WTC11 (cell line): ENCODE measurements at regions not wholly inside any gene's neighbourhood (a gene's known extent, or its start where the extent isn't known, plus 50 kb on each side); places are given as distances from the start of the nearest gene placed in this dataset.

Experiments
- ATAC-seq: fragments of 200-7000 bp; cut with Tn5 transposase; 2 replicates; pipeline ENCODE4 v1.10.0; 2021; ENCODE audit warnings: mild to moderate bottlenecking, moderate library complexity
- CTCF ChIA-PET: fragments of 300-600 bp; sonication (Branson Sonifier 250); formaldehyde crosslinking; loops from one replicate; lab custom pipeline; 2021; ENCODE audit warnings: antibody characterized with exemption; lab: Charles Lee
- POLR2A ChIA-PET: fragments of 350-600 bp; sonication (Branson Sonifier 250); formaldehyde crosslinking; loops from one replicate; lab custom pipeline; 2021; ENCODE audit warnings: antibody characterized with exemption; lab: Charles Lee
- DNase-seq: peaks from one replicate; pipeline ENCODE4 v3.0.0; 2021; ENCODE audit warnings: low spot score
- H3K27ac Mint-ChIP-seq: 2 replicates; pipeline ENCODE4 v1.8.0; 2021; ENCODE audit warnings: mixed read lengths
- H3K27me3 Mint-ChIP-seq: 2 replicates; pipeline ENCODE4 v1.8.0; 2021; ENCODE audit warnings: low read depth, mild to moderate bottlenecking, moderate library complexity, mixed read lengths
- H3K36me3 Mint-ChIP-seq: 2 replicates; pipeline ENCODE4 v1.8.0; 2021; ENCODE audit warnings: mixed read lengths
- H3K4me1 Mint-ChIP-seq: 2 replicates; pipeline ENCODE4 v1.8.0; 2022; ENCODE audit warnings: mixed read lengths
- H3K4me3 Mint-ChIP-seq: 2 replicates; pipeline ENCODE4 v1.8.0; 2021; ENCODE audit warnings: mild to moderate bottlenecking, moderate library complexity, mixed read lengths
- H3K9me3 Mint-ChIP-seq: 2 replicates; pipeline ENCODE4 v1.8.0; 2021; ENCODE audit warnings: mixed read lengths
- CREB1 ChIP-seq: sonication (generic); formaldehyde crosslinking; IDR thresholded peaks from 2 replicates; pipeline ENCODE4 v1.8.0; 2023; ENCODE audit warnings: mild to moderate bottlenecking, missing genetic modification reagents
- ESRRA ChIP-seq: sonication (generic); formaldehyde crosslinking; IDR thresholded peaks from 2 replicates; pipeline ENCODE4 v1.8.1; 2022; ENCODE audit warnings: mild to moderate bottlenecking, missing genetic modification reagents, borderline replicate concordance
- FOXJ3 ChIP-seq: sonication (generic); formaldehyde crosslinking; IDR thresholded peaks from 2 replicates; pipeline ENCODE4 v1.9.0; 2021; ENCODE audit warnings: missing genetic modification reagents, mild to moderate bottlenecking, borderline replicate concordance
- HMGA2 ChIP-seq: fragments of 250-450 bp; sonication (Bioruptor Pico); IDR thresholded peaks from 2 replicates; pipeline ENCODE4 v1.4.0; 2021; ENCODE audit warnings: mild to moderate bottlenecking, moderate library complexity
- JUN ChIP-seq: sonication (generic); formaldehyde crosslinking; IDR thresholded peaks from 2 replicates; pipeline ENCODE4 v1.8.0; 2023; ENCODE audit warnings: mild to moderate bottlenecking, missing genetic modification reagents
- ZNF671 ChIP-seq: fragments of 250-450 bp; sonication (Bioruptor Pico); IDR thresholded peaks from 2 replicates; pipeline ENCODE4 v1.8.0; 2021; ENCODE audit warnings: mild to moderate bottlenecking
- TF ChIP-seq, protein P1 (sequence below): sonication (generic); formaldehyde crosslinking; IDR thresholded peaks from 2 replicates; pipeline ENCODE4 v1.8.0; 2022; ENCODE audit warnings: mild to moderate bottlenecking, missing genetic modification reagents
- TF ChIP-seq, protein P2 (sequence below): sonication (generic); formaldehyde crosslinking; IDR thresholded peaks from 2 replicates; pipeline ENCODE4 v1.8.1; 2023; ENCODE audit warnings: mild to moderate bottlenecking, moderate library complexity, missing genetic modification reagents
- TF ChIP-seq, protein P3 (sequence below): sonication (generic); formaldehyde crosslinking; IDR thresholded peaks from 2 replicates; pipeline ENCODE4 v1.8.0; 2022; ENCODE audit warnings: mild to moderate bottlenecking, missing genetic modification reagents
- TF ChIP-seq, protein P4 (sequence below): fragments of 250-450 bp; sonication (Bioruptor Pico); conservative IDR thresholded peaks from 2 replicates; pipeline ENCODE4 v1.9.0; 2021; ENCODE audit warnings: mild to moderate bottlenecking
- TF ChIP-seq, protein P5 (sequence below): sonication (generic); formaldehyde crosslinking; IDR thresholded peaks from 2 replicates; pipeline ENCODE4 v1.8.1; 2023; ENCODE audit warnings: mild to moderate bottlenecking, missing genetic modification reagents, moderate library complexity
- TF ChIP-seq, protein P6 (sequence below): sonication (generic); formaldehyde crosslinking; IDR thresholded peaks from 2 replicates; pipeline ENCODE4 v1.8.1; 2022; ENCODE audit warnings: mild to moderate bottlenecking, moderate library complexity, missing genetic modification reagents

DNA sequence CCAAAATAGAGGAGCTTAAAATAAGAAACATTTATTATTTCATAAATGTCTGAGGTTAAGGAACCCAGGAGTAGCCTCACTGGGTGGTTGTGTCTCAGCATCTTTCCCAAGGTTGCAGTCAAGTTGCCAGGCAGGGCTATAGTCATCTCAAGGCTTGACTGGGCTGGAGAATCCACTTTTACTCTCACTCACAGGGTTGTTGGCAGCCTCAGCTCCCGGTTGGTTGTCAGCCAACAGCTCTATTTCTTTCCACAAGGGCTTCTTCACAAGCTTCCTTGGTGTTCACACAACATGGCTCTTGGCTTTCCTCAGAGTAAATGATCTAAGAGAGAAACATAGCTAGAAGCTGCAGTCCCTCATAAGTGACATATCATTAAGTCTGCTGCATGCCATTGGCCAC, 55.6 kb upstream of the TEX51 start (continued):
- TF ChIP-seq, protein P1, sequence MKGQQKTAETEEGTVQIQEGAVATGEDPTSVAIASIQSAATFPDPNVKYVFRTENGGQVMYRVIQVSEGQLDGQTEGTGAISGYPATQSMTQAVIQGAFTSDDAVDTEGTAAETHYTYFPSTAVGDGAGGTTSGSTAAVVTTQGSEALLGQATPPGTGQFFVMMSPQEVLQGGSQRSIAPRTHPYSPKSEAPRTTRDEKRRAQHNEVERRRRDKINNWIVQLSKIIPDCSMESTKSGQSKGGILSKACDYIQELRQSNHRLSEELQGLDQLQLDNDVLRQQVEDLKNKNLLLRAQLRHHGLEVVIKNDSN (CRISPR knock-in tag): no peak
- TF ChIP-seq, protein P2, sequence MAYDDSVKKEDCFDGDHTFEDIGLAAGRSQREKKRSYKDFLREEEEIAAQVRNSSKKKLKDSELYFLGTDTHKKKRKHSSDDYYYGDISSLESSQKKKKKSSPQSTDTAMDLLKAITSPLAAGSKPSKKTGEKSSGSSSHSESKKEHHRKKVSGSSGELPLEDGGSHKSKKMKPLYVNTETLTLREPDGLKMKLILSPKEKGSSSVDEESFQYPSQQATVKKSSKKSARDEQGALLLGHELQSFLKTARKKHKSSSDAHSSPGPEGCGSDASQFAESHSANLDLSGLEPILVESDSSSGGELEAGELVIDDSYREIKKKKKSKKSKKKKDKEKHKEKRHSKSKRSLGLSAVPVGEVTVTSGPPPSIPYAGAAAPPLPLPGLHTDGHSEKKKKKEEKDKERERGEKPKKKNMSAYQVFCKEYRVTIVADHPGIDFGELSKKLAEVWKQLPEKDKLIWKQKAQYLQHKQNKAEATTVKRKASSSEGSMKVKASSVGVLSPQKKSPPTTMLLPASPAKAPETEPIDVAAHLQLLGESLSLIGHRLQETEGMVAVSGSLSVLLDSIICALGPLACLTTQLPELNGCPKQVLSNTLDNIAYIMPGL: no peak
- no peak for TF ChIP-seq HMGA2
- TF ChIP-seq, protein P3, sequence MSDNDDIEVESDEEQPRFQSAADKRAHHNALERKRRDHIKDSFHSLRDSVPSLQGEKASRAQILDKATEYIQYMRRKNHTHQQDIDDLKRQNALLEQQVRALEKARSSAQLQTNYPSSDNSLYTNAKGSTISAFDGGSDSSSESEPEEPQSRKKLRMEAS (CRISPR knock-in tag): no peak
- TF ChIP-seq CREB1 (CRISPR knock-in tag): no peak

DNA sequence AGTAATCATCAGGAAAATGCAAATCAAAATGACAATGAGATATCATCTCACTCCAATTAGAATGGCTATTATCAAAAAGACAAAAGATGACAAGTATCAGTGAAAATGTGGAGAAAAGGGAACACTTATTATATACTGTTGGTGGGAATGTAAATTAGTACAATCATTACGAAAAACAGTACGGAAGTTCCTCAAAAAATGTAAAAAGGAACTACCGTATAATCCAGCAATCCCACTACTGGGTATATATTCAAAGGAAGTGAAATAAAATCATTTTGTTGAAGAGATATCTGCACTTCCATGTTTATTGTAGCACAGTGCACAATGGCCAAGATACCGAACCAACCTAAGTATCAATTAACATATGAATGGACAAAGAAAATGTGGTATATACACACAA, 52.4 kb upstream of the TEX51 start:
- no peaks in the 10 kb centered on the region for H3K9me3 Mint-ChIP-seq
- H3K36me3 Mint-ChIP-seq: no peaks in the 10 kb centered on the region
- peaks cover 5% of the 10 kb centered on the region for H3K27me3 Mint-ChIP-seq
- TF ChIP-seq, protein P4, sequence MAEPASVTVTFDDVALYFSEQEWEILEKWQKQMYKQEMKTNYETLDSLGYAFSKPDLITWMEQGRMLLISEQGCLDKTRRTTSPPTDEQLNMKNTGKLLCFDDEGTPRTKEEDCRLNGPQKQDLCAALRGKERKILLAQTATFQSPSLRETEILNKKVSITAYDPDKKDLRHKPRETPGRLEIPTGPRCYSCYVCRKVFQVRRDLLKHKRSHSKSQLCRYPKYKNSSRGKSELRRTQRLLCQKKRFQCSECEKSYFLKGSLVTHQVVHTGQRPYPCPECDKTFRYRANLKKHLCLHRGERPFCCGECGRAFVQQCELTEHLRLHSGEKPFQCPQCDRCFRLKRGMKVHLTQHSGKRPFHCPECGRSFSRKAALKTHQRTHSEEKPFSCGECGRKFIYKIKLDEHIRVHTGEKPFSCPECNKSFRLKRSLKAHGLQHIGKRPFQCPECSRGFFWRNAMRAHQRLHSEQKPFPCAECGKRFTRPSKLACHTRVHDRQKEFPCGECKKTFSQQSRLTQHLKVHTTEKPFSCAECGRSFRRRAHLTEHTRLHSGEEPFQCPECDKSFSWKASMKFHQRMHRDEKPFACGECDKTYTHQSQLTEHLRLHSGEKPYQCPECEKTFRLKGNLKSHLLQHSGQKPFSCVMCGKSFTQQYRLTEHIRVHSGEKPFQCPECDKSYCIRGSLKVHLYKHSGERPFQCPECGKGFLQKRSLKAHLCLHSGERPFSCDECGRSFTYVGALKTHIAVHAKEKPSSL (CRISPR knock-in tag): no peak
- no peak for TF ChIP-seq ZNF671 (CRISPR knock-in tag)
- TF ChIP-seq, protein P5, sequence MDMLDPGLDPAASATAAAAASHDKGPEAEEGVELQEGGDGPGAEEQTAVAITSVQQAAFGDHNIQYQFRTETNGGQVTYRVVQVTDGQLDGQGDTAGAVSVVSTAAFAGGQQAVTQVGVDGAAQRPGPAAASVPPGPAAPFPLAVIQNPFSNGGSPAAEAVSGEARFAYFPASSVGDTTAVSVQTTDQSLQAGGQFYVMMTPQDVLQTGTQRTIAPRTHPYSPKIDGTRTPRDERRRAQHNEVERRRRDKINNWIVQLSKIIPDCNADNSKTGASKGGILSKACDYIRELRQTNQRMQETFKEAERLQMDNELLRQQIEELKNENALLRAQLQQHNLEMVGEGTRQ: no peak
- no peak for TF ChIP-seq FOXJ3 (CRISPR knock-in tag)
- TF ChIP-seq, protein P6, sequence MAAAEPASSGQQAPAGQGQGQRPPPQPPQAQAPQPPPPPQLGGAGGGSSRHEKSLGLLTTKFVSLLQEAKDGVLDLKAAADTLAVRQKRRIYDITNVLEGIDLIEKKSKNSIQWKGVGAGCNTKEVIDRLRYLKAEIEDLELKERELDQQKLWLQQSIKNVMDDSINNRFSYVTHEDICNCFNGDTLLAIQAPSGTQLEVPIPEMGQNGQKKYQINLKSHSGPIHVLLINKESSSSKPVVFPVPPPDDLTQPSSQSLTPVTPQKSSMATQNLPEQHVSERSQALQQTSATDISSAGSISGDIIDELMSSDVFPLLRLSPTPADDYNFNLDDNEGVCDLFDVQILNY (CRISPR knock-in tag): no peak
- no peak for TF ChIP-seq ESRRA (CRISPR knock-in tag)
- no peak for TF ChIP-seq JUN (CRISPR knock-in tag)
- DNase-seq: no peak
- CTCF ChIA-PET: no interaction called here
- no peak for ATAC-seq
- POLR2A ChIA-PET: no interaction called here
- H3K4me1 Mint-ChIP-seq: no peaks in the 10 kb centered on the region
- H3K27ac Mint-ChIP-seq: no peak overlapping the region
- H3K4me3 Mint-ChIP-seq: no peak overlapping the region
